OCI-M2 (cell line): ENCODE measurements at regions not wholly inside any gene's neighbourhood (a gene's known extent, or its start where the extent isn't known, plus 50 kb on each side); places are given as distances from the start of the nearest gene placed in this dataset.
"Not testable (repeated sequence)": the region's sequence is repeated elsewhere in the genome, so short reads cannot be mapped to it uniquely, and the experiment has no call there.

Source experiments
- DNase-seq: peaks from one replicate; lab custom pipeline; 2025; ENCODE audit not compliant: unreplicated experiment; lab: John Stamatoyannopoulos, UW

DNA sequence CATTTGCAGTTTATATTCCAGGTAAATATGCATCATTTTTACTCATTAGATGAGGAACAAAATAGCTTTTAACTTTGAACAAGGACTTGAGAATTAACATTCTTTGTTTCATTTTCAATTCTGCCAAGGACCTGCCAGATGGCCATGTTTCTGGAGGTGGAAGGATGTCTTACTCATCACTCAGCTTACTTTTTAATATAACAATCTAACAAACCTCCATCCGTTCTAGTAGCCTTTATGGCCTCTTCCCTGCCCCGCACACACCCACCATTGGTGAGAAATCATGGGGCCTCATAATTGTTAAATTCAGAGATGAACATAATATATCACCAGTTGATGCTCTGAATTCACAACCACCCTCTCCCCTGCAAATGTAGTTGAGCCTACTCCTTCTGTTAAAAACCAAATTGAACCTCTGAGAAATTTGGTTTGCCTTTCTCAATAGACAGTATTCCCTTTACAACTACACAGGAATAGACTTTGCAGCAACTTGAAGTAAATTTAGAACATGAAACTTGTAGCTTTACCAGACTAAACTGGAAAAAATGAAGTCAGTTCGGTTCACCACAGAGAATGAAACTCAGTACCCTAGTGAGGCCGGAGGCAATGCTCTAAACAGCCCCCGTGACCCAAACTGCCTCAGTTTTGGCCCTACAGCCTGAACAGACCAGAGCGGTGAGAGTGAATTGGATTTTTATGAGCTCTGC is 50.1 kb upstream of the ACSL4 start:
- no peak for DNase-seq

GRCh38 chrX:109783701-109784079 is 50.6 kb upstream of the ACSL4 start:
- no peak for DNase-seq

DNA sequence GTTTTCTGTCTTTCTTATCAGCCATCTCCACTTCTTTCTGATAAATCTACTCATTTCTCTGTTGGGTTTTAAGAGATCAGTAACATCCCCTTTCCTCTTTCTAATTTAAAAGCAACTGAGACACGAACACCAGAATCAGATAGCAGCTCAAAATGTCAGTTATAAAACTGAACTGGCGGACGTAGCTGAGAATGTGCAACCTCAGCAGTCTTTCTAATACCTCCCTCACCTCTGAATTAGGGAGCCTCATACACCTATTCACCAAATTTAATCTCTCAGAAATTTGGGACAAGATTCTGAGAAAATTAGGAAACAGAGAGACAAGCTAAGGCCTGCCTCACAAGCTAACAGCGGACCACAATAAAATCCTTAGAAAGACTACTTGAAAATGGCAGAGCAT is 52.0 kb upstream of the ACSL4 start:
- DNase-seq, result no peak

DNA sequence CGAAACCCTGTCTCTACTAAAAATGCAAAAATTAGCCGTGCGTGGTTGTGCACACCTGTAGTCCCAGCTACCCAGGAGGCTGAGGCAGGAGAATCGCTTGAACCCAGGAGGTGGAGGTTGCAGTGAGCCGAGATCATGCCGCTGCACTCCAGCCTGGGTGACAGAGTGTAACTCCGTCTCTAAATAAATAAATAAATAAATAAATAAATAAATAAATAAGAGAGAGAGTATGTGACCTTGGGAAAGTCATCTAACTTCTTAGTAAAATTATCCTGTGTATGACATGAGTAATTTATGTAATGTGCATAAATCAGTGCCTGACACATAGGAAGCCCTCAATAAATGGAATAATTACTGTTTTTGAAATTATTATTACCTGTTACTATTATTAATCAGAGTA is 57.5 kb upstream of the ACSL4 start:
- DNase-seq, result not testable (repeated sequence)

GRCh38 chrX:109793191-109793590 is 60.1 kb upstream of the ACSL4 start:
- no peak for DNase-seq

DNA sequence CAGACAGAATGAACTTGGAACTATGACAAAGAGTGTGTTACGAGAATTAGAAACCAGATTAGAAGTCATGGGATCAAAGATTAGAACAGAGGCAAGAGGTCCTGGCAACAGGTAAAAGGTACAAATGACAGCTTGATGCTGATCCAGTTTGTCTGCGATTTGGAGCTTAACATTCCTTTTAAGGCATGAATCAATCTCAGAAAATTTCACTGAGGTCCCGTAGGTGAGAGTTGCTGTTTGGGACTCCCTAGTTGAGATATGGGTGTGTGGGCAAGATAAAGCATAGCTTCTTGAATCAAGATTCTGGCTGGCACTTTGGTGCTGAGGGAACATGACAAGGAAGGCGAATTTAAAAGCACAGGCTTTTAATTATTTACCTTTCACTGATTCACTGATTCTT is 62.6 kb upstream of the ACSL4 start:
- no peak for DNase-seq

- DNase-seq, result no peak
Measured at GRCh38 chrX:109797311-109797975, 64.4 kb upstream of the ACSL4 start.

GRCh38 chrX:109812236-109812635 is 79.2 kb upstream of the ACSL4 start:
- no peak for DNase-seq

DNA sequence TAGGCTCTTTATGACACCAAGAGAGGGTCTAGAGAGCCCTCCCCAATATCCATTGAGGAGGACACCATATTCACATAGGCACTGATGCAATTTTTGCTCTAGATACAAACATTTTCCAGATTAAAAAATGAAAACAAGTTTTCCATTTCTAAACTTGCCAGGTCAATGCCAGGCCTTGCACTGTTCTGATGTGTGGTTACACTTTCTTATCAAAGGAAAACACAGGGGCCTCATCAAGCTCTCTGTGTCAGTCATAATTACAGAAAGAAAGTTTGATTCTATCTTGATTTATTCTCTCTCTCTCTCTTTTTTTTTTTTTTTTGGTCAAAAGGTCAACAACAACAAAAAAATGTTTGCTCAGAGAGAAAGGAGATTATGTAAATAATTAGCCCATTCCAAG is 80.2 kb upstream of the ACSL4 start:
- no peak for DNase-seq

- no peak for DNase-seq
Measured at GRCh38 chrX:109818976-109819375, 85.9 kb upstream of the ACSL4 start.

DNA sequence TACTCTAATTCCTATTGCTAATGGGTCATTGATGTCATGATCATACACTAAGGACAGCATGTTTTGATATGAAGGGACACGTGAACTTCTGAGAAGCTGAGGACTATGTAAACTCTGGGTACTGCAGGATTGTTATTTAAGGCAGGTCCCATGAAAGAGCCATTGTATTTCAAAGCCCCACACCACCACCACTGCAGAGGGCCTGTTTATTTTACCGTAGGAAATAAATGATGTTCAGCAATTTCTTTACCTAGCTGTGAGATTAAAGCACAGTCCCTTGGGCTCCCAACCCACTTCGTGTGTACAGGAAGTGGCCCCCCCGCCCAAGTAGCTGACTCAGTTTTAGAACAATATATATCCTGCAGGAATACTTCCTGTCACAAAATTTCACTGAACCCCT is 89.8 kb upstream of the ACSL4 start:
- no peak for DNase-seq

DNA sequence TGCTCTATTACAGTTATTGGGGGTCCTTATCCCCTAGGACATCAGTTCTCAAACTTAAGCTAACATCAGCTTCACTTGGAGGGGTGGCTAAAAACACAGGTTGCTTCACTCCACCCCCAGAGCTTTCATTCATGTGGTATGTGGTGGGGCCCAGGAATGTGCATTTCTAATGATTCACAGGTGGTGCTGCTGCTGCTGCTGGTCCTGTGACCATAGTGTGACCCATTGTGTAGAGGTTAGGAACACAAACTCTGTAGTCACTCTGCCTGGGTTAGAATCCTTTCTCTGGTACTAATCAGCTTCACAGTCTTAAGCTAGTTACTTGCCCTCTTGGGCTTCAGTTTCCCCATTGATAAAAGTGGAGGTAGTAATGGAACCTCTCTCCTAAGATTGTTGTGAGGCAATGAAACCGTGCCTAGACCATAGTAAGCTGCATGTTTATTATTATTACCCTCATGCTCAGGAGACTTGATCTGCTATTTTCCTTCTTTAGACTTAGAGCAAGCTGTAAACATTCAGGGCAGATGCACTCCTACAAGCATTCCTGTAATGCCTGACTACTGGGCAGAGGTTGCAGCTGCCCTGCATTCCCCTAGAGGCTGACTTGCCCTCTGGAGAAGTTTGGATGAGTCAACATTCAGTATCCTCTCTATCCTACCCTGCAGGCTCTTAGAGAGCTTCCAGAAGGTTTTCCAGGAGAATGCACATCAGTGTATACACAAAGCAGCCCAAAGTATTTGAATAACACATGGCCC is 94.1 kb upstream of the ACSL4 start:
- no peak for DNase-seq

GRCh38 chrX:109827772-109828171 is 94.7 kb upstream of the ACSL4 start:
- DNase-seq, result no peak

- no peak for DNase-seq
Measured at GRCh38 chrX:109830157-109830703, 97.2 kb upstream of the ACSL4 start.

GRCh38 chrX:109830704-109831206 is 97.7 kb upstream of the ACSL4 start:
- DNase-seq, result no peak

DNA sequence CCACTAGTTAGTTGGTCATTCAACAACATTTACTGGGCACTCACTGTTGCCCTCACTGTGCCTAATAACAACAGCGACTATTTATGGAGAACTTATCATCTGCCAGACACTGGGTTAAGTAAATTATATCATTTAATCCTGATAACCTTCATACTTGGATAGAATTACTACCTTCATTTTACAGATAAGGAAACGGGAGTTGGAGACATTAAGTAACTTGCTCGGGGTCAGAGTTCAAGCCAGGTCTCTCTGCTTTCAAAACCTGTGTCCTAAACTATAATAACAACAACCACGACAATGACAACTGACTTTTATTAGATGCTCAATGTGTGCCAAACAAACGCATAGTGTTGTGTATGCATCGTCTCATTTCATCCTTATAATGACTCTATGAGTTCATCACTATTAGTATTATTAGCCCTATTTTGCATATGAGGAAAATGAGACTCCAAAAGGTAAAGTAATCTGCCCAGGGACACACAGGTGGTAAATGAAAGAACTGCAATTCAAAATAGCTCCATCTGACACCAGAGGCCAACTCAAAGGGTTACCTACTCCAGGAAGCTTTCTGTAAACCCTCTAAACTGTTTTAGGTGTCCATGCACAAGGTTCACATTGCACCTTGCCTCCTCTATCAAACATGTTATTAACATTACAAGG is 98.4 kb upstream of the ACSL4 start:
- no peak for DNase-seq

- DNase-seq, result peak; percentile 1
Measured at GRCh38 chrX:109839694-109840567, 106.9 kb upstream of the ACSL4 start.

DNA sequence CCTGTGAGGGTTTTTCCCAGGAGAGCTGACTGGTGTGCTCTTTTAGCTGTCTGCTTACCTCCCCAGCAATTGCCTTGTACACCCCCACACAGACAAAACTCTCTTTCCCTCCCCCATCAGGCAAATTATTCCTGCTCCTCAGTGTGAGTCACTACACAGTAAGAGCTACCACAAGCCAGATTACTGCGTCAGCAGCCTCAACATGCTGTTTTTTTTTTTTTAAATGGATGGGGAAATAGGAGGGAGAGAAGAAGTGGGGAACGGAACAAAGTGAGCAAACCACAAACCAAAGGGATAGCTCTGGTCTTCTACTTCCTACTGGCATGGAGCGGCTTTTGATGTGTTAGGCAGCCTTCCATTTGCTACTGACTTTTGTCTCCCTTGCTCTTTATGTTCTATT is 107.5 kb upstream of the ACSL4 start:
- no peak for DNase-seq

DNA sequence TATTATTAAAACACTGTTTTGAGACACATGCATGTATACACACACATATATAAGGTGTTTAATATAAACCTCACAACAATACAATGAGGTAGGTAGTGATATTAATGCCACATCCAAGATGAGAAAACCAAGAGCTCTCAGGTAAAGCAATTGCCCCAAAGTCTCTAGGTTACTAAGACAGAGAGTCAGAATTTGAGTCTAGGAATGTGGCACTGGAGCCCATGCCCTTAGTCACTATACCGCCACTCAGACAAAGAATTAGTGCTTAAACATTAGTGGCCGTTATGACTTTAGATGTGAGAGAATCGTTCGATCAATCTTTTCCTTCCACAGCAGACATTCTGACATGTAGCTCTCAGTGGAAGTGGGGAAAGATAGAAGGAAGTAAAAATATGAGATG is 108.2 kb upstream of the ACSL4 start:
- no peak for DNase-seq

DNA sequence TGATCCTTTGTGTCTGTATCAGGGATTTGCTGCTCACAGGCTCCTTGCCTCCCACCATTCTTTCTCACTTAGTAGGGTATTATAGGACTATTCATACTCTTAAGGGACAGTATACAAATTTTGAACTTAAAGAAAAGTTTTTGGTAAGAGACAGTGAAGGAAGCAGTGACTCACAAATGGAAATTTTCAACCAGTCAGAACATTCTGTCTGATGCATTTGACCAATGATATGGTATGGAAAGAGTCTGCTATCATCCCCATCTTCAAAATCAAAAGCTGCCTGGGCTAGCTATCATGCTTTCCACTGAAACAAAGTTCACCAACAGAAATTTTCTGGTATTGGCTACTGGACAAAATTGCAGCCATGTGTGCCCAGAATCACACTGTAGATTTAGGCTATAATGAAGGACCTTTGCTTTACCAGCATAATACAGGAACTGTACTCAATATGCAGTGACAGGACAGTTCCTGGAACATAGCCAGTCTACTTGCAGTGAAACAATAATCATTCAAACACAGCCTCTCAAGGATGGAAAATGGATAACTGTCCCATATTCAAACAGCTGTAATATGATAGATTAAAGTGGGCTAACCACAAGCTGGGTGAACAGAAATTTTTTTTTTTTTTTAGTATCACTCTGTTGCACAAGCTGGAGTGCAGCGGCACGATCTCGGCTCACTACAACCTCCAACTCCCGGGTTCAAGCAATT is 109.0 kb upstream of the ACSL4 start:
- DNase-seq, result no peak
